ENCODE measurements at regions not wholly inside any gene's neighbourhood (a gene's known extent, or its start where the extent isn't known, plus 50 kb on each side); places are given as distances from the start of the nearest gene placed in this dataset.
A peak's percentile ranks its signal among the peaks of the same experiment; 100 is the strongest.

DNA sequence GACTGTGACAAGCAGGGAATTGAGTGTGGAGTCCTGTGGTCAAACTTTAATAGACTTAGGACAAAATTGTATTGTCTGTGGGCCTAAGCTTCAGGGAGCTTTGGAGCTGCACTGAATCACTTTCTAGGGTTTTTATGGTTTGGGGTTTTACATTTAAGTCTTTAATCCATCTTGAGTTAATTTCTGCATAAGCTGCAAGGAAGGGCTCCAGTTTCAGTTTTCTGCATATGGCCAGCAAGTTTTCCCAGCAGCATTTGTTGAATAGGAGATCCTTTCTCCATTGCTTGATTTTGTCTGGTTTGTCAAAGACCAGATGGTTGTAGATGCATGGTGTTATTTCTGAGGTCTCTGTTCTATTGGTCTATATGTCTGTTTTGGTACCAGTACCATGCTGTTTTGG, 113.4 kb upstream of the NXT1 start:
- TF ChIP-seq, protein P1, sequence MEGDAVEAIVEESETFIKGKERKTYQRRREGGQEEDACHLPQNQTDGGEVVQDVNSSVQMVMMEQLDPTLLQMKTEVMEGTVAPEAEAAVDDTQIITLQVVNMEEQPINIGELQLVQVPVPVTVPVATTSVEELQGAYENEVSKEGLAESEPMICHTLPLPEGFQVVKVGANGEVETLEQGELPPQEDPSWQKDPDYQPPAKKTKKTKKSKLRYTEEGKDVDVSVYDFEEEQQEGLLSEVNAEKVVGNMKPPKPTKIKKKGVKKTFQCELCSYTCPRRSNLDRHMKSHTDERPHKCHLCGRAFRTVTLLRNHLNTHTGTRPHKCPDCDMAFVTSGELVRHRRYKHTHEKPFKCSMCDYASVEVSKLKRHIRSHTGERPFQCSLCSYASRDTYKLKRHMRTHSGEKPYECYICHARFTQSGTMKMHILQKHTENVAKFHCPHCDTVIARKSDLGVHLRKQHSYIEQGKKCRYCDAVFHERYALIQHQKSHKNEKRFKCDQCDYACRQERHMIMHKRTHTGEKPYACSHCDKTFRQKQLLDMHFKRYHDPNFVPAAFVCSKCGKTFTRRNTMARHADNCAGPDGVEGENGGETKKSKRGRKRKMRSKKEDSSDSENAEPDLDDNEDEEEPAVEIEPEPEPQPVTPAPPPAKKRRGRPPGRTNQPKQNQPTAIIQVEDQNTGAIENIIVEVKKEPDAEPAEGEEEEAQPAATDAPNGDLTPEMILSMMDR (conservative IDR thresholded peaks at IDR 0.05; ENCODE audit: low read depth): no peak
- no peak overlapping the region for H3K27ac ChIP-seq
- no peak for DNase-seq (ENCODE audit: low spot score)
- POLR2A ChIA-PET (ENCODE audit: low non-redundant PET): no interaction called here
- CTCF ChIA-PET: interaction anchor here (0.6 to 0.7 kb wide), 2 partner anchors 102 to 114 kb away, joined by 3 read pairs; no protein-coding TSS in a partner anchor

DNA sequence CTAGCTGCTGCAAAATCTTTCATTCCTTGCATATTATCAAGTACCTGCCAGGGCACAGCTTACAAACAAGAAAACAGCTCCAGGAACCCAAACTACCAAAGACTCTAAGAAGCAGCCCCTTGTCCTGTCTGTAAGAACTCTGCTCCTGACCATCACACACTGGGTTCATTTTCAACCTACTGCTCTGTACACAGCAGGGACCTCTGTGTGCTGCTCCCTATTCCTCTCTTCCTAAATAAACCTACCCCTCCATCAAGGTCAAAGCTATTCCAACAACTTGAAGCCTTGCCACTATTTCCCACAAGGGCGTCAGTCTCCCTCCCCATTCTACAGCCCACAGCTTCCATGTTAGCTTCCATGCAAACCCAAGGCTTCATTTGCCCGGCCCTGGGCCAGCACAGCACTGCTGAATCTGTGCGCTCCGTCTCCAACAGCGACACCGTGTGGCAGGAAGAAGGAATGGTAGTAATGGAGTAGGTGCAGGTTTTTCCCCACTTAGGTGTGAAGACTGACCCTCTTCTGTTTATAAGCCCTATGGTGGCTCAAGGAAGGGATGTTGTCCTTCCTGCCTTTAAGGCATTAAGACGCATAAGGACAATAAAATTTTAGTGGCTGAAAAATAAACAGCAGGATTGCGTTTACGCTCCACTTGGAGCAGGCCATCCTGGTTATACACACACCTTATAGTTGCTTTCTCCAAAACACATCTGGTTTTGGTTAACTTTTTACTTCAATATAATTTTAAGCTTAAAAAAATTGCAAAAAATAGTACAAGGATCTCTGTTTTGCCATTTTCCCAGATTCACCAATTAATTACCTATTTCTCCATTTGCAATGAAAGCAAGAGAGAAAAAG, 115.2 kb upstream of the NXT1 start:
- ChIA-PET CTCF (interaction anchor here (0.5 to 1.7 kb wide), 19 partner anchors 9 to 1556 kb away, joined by 3 to 8 read pairs (median 4); no protein-coding TSS in a partner anchor), POLR2A (ENCODE audit: low non-redundant PET) (no interaction called here)
- H3K27ac ChIP-seq: no peak overlapping the region
- TF ChIP-seq, protein P1 (conservative IDR thresholded peaks at IDR 0.05; ENCODE audit: low read depth): peak; percentile 85
- peak; percentile 71 for DNase-seq (ENCODE audit: low spot score)

- POLR2A ChIA-PET (ENCODE audit: low non-redundant PET): no interaction called here
- TF ChIP-seq, protein P1 (conservative IDR thresholded peaks at IDR 0.05; ENCODE audit: low read depth): no peak
- H3K27ac ChIP-seq: no peak overlapping the region
- no peak for DNase-seq (ENCODE audit: low spot score)
- CTCF ChIA-PET: interaction anchor here (0.5 to 1.7 kb wide), 17 partner anchors 10 to 1557 kb away, joined by 3 to 8 read pairs (median 4); no protein-coding TSS in a partner anchor
Measured at GRCh38 chr20:23234311-23235078, 116.1 kb upstream of the NXT1 start.

DNA sequence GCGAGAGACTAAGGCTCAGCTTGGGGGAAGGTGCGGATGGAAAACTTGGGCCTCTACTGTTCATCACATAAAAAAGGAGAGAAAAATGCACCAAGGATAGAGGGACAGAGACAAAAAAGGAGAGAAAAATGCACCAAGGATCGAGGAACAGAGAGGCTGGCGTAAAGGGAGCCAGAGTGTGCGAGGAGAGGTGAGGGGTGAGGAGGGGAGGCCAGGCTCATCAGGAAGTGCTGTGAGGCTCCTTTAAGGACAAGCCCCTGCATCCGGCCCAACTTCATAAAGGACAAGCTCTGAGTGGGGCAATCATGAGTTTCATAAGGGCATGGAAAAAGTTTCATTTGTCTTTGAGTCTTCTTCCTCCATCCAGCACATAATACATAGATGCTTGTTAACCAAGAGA, 117.2 kb upstream of the NXT1 start:
- ChIA-PET POLR2A (ENCODE audit: low non-redundant PET) (no interaction called here), CTCF (interaction anchor here (0.6 kb wide), 1 partner anchor 34 kb away, joined by 3 read pairs; no protein-coding TSS in a partner anchor)
- no peak overlapping the region for H3K27ac ChIP-seq
- no peak for DNase-seq (ENCODE audit: low spot score)
- TF ChIP-seq, protein P1 (conservative IDR thresholded peaks at IDR 0.05; ENCODE audit: low read depth): no peak

DNA sequence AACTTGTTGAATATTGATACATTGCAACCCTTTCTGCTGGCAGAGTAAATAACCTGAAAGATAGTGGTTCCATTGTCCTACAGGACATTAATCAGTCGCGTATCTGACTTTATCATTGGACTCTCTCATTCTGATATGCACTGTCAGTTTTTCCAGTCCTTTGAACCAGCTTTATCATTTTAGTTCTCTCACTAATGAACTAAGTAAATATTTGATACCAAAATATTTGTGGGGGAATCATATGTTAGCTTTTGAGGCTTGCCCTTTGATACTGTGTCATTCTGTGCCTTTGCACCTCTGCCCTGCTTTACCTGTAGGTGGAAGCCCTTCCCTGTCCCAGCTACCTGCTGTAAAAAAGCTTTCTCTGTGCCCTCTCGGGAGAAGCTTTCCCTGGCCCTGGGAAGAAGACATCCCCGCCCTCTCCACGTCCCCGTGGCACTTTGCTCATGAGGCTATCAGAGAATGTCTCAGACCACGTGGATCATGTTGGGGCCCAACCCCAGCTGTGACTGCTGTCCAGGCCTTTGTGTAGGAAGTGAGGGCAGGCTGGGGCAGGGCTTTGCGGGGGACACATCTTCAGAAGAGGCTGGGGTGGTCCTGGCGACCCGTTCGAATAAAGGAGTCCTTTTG, 117.8 kb upstream of the NXT1 start:
- DNase-seq (ENCODE audit: low spot score): no peak
- ChIA-PET CTCF (interaction anchor here (0.6 kb wide), 1 partner anchor 35 kb away, joined by 3 read pairs; no protein-coding TSS in a partner anchor), POLR2A (ENCODE audit: low non-redundant PET) (no interaction called here)
- TF ChIP-seq, protein P1 (conservative IDR thresholded peaks at IDR 0.05; ENCODE audit: low read depth): no peak
- no peak overlapping the region for H3K27ac ChIP-seq

DNA sequence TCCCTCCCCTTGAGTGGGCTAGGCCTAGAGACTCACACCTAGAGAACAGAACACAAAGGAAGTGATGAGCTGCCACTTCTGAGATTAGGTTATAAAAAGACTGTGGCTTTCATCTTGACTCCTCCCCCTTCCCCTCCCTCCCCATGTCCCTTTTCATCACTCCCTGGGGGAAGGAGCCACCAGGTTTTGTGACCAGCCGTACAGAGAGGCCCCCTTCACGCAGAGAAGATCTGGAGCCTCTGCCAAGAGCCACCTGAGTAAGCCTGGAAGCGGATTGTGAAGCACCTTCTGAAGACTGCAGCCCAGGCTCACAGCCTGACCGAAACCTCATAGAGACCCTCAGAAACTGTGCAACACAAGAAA, 118.4 kb upstream of the NXT1 start:
- ChIA-PET CTCF (no interaction called here), POLR2A (ENCODE audit: low non-redundant PET) (no interaction called here)

More for the DNA sequence above, 118.4 kb upstream of the NXT1 start:
- H3K27ac ChIP-seq: no peak overlapping the region
- TF ChIP-seq, protein P1 (conservative IDR thresholded peaks at IDR 0.05; ENCODE audit: low read depth): no peak
- no peak for DNase-seq (ENCODE audit: low spot score)
